ENCODE measurements at regions not wholly inside any gene's neighbourhood (a gene's known extent, or its start where the extent isn't known, plus 50 kb on each side); places are given as distances from the start of the nearest gene placed in this dataset.

DNA sequence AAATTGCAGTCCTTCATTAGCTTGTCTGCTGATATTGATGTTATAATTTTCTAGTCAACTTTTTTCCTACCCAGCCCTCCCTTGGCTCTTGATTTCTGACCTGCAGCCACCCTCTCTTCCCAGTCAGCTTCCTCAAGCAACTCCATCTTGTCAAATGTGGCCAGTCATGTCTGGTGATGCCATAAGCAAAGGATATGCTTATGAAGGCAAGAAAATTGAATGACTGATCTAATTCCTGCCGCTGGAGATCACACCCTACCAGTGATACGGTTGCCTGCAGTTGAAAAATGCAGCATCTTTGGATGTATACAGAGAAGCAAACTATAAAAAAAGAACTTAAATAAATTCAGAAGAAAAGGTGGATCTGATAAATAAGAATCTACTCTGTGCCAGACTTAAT, 297.1 kb upstream of the DAB1 start:
- DNase-seq (no peak), ATAC-seq (no peak)
- Histone ChIP-seq H3K36me3 (no peaks in the 10 kb centered on the region), H3K4me1 (no peaks in the 10 kb centered on the region), H3K27me3 (no peaks in the 10 kb centered on the region), H3K4me3 (no peak overlapping the region), H3K27ac (no peak overlapping the region), H3K9me3 (no peaks in the 10 kb centered on the region)
- WGBS (ENCODE audit: insufficient coverage, low coverage, low lambda C conversion rate, missing lambda C conversion rate) = 91% methylated on average over 2 of the region's 2 CpGs
- TF ChIP-seq, protein P1, sequence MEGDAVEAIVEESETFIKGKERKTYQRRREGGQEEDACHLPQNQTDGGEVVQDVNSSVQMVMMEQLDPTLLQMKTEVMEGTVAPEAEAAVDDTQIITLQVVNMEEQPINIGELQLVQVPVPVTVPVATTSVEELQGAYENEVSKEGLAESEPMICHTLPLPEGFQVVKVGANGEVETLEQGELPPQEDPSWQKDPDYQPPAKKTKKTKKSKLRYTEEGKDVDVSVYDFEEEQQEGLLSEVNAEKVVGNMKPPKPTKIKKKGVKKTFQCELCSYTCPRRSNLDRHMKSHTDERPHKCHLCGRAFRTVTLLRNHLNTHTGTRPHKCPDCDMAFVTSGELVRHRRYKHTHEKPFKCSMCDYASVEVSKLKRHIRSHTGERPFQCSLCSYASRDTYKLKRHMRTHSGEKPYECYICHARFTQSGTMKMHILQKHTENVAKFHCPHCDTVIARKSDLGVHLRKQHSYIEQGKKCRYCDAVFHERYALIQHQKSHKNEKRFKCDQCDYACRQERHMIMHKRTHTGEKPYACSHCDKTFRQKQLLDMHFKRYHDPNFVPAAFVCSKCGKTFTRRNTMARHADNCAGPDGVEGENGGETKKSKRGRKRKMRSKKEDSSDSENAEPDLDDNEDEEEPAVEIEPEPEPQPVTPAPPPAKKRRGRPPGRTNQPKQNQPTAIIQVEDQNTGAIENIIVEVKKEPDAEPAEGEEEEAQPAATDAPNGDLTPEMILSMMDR (IDR thresholded peaks at IDR 0.05) = no peak
- no peak for TF ChIP-seq POLR2A (IDR thresholded peaks at IDR 0.05)
- intact Hi-C loops (cut with DNase I) = no loop called here

DNA sequence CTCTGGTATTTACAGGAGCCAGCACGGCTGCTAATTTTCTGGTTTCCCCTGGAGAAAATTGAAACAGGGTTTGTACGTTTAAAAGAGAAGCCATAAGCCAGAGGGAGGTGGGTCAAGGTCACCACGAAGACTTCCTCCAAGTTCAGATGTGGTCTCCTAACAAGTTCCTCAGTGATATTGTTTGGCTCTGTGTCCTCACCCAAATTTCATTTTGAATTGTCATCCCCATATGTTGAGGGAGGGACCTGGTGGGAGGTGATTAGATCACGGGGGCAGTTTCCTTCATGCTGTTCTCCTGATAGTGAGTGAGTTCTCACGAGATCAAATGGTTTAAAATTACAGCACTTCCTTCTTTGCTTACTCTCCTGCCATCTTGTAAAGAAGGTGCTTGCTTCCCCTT, 295.4 kb upstream of the DAB1 start:
- 22% methylated on average over 5 of the region's 5 CpGs for WGBS (ENCODE audit: insufficient coverage, low coverage, low lambda C conversion rate, missing lambda C conversion rate)
- Histone ChIP-seq H3K4me3 (no peak overlapping the region), H3K36me3 (no peaks in the 10 kb centered on the region), H3K4me1 (no peaks in the 10 kb centered on the region), H3K27me3 (no peaks in the 10 kb centered on the region), H3K27ac (no peak overlapping the region), H3K9me3 (no peaks in the 10 kb centered on the region)
- intact Hi-C loops (cut with DNase I) = no loop called here
- ATAC-seq (no peak), DNase-seq (no peak)
- TF ChIP-seq, protein P1 (IDR thresholded peaks at IDR 0.05) = no peak
- TF ChIP-seq POLR2A (IDR thresholded peaks at IDR 0.05) = no peak

DNA sequence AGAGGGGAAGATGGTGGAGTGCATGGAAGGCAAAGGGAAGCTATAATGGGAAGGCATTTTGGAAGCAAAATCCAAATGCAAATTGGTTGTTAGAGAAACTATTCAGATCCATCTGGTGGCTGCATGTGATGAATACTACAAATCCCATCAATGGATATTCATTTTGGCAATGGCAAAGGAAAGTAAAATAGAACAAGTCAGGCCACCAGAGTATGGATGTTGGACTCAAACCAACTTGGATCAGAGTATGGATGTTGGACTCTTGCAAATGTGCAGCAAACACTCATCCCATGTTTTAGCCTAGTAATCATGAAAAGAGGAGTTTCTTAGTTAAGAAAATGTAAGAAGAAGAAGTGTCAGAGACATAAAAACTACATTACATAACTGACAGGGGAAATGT, 289.6 kb upstream of the DAB1 start:
- H3K9me3 ChIP-seq = no peaks in the 10 kb centered on the region
- intact Hi-C loops (cut with DNase I) = no loop called here
- H3K4me3 ChIP-seq = no peak overlapping the region
- no peaks in the 10 kb centered on the region for H3K36me3 ChIP-seq
- ATAC-seq (no peak), DNase-seq (no peak)
- no peak overlapping the region for H3K27ac ChIP-seq
- no peaks in the 10 kb centered on the region for H3K27me3 ChIP-seq
- no peaks in the 10 kb centered on the region for H3K4me1 ChIP-seq
- no peak for TF ChIP-seq POLR2A (IDR thresholded peaks at IDR 0.05)
- TF ChIP-seq, protein P1 (IDR thresholded peaks at IDR 0.05) = no peak

DNA sequence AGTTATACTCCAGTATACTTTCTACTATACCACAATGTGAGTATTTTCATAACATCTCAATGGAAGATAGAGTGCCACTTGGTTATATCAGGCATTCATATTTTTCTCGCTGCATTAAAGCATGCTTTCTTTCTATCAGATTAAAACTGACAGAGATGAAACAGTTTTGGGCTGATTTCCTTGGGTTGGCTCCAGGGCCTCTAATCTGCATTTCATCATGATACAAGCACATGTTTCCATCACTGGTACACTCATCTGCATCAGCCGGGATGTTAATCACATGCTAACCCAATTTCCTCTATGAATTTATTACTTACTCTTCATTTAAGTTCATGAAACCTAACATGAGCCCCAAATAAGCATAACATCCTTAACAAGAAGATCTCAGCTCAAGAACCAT, 289.0 kb upstream of the DAB1 start:
- Histone ChIP-seq H3K27ac (no peak overlapping the region), H3K9me3 (no peaks in the 10 kb centered on the region), H3K36me3 (no peaks in the 10 kb centered on the region), H3K4me3 (no peak overlapping the region), H3K4me1 (no peaks in the 10 kb centered on the region), H3K27me3 (no peaks in the 10 kb centered on the region)
- no peak for TF ChIP-seq POLR2A (IDR thresholded peaks at IDR 0.05)
- TF ChIP-seq, protein P1 (IDR thresholded peaks at IDR 0.05) = no peak
- intact Hi-C loops (cut with DNase I) = no loop called here
- no peak for DNase-seq
- no peak for ATAC-seq
- WGBS (ENCODE audit: insufficient coverage, low coverage, low lambda C conversion rate, missing lambda C conversion rate) = 79% methylated on average over 2 of the region's 2 CpGs

DNA sequence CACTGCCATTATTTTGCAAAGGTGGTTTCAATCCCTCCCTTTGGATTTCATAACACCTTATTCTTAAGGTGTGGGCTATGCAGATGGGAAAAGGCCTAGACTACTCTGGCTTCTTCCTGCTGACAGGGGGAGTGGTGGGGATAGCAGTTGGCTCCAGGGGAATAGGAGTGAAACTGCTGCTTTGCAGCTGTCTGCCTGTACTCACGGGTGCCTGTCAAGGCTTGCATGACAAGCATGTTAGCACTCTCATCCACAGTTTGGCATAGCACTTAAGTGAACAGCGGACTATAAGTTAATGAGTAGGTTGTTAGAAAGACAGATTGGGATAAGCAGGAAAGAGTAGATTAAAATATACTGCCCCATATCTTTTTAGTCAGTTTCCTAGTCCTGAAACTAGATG, 287.5 kb upstream of the DAB1 start:
- Histone ChIP-seq H3K4me3 (no peak overlapping the region), H3K27ac (no peak overlapping the region), H3K27me3 (no peaks in the 10 kb centered on the region), H3K4me1 (no peaks in the 10 kb centered on the region), H3K36me3 (no peaks in the 10 kb centered on the region), H3K9me3 (no peaks in the 10 kb centered on the region)
- intact Hi-C loops (cut with DNase I) = no loop called here
- DNase-seq (no peak), ATAC-seq (no peak)
- TF ChIP-seq, protein P1 (IDR thresholded peaks at IDR 0.05) = no peak
- TF ChIP-seq POLR2A (IDR thresholded peaks at IDR 0.05) = no peak
- WGBS (ENCODE audit: insufficient coverage, low coverage, low lambda C conversion rate, missing lambda C conversion rate) = 73% methylated on average over 2 of the region's 2 CpGs
